ENCODE measurements at regions not wholly inside any gene's neighbourhood (a gene's known extent, or its start where the extent isn't known, plus 50 kb on each side); places are given as distances from the start of the nearest gene placed in this dataset.

DNA sequence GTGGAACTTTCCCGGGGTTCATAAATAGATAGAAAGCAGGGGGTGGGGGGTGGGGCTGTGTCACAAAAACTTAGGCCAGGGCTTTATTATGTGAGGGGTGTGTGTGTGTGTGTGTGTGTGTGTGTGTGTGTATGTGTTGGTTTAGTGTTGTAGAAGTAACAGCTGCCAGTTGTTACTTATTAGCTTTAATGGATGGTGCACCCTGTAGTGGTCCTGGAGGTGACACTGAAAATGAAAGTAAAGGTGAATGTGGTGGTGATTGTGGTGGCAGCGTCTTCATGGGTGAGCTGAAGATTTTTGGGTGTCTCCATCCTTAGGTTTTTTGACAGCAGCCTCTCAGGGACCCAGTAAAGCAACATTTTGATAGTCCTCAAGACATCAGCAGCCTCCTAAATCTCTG is 449.9 kb downstream of the PDCD6IP start:
- TF ChIP-seq CTCF (IDR thresholded peaks at IDR 0.05; ENCODE audit: low read depth, low read length), result no peak
- in situ Hi-C loops (cut with HindIII; ENCODE audit: low sequenced_read_pairs), result no loop called here
- DNase-seq (ENCODE audit: low read depth, low spot score), result no peak
- no peak overlapping the region for H3K4me3 ChIP-seq (ENCODE audit: low read depth, low read length)

DNA sequence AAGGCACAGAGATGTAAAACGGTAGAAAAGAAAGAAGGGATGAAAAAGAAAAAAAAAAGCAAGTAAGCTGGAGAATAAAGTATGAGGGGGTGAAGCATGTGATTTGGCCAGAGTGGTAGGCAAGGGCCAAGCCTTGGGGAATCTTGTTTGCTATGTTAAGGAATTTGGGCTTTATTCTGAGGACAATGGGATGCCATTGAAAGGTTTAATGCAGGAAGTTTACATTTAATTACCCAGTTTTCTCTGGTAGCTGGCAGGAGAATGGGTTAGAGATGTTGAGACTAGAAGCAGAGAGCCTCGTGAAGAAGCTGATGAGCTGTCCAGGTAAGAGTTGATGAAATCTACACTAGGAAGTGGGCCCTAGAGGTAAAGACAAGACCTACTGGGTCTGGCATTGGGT is 455.9 kb downstream of the PDCD6IP start:
- no peak for DNase-seq (ENCODE audit: low read depth, low spot score)
- TF ChIP-seq CTCF (IDR thresholded peaks at IDR 0.05; ENCODE audit: low read depth, low read length), result no peak
- in situ Hi-C loops (cut with HindIII; ENCODE audit: low sequenced_read_pairs), result no loop called here
- no peak overlapping the region for H3K4me3 ChIP-seq (ENCODE audit: low read depth, low read length)

GRCh38 chr3:34256021-34256420 is 457.6 kb downstream of the PDCD6IP start:
- DNase-seq (ENCODE audit: low read depth, low spot score), result no peak
- H3K4me3 ChIP-seq (ENCODE audit: low read depth, low read length), result no peak overlapping the region
- in situ Hi-C loops (cut with HindIII; ENCODE audit: low sequenced_read_pairs), result no loop called here
- no peak for TF ChIP-seq CTCF (IDR thresholded peaks at IDR 0.05; ENCODE audit: low read depth, low read length)

DNA sequence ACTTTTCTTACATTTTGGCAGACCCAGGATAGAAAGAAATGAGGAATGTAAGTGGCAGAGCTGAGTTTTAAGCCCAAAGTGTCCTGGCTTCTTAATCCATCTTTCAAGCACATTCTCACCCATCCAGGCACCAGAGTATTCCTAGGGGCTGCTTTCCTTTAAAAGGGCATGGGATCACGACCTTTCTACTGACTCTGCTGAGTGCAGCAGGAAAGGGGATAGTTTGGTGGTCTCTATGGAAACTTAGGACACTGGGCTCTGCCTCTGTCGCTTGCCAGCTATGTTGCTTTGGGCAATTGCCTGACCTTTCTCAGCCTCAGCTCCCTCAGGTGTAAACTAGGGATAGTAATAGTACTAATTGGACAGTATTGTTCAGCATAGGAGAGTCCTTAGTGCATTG is 458.4 kb downstream of the PDCD6IP start:
- H3K4me3 ChIP-seq (ENCODE audit: low read depth, low read length), result no peak overlapping the region
- TF ChIP-seq CTCF (IDR thresholded peaks at IDR 0.05; ENCODE audit: low read depth, low read length), result no peak
- no peak for DNase-seq (ENCODE audit: low read depth, low spot score)
- in situ Hi-C loops (cut with HindIII; ENCODE audit: low sequenced_read_pairs), result no loop called here

DNA sequence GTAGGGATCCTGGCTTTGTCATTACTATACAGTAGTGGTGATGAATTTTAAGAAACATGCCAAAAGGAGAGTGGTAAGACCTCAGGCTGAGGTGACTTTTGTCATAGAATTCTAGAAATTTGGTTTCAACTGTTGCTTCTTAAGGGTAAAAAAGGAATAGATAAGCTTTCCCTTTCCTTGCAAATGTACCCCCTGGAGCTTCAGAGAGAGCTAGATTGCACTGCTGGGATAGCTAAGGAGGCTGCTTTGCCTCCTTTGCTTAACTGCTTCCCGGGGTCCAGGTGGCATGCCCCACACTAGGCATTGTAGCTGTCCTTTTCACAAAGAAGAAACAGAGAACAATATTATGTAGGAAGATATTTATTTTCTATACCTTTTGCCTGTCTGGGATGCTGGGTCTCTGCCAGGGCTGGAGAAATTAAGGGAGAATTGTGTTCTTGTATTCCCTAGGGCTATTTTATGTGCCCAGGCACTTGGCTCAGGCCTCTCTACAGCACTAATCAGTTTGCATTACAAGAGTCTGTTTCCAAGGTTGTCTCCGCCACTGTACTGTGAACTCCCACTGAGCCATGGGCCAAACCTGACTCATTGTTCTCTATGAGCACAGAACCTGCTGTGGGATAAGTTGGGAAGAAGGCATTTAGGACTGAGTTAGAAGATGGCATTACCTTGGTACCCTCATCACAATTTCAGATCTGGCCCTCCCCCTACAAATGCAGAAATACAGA is 460.0 kb downstream of the PDCD6IP start:
- in situ Hi-C loops (cut with HindIII; ENCODE audit: low sequenced_read_pairs), result no loop called here
- no peak for TF ChIP-seq CTCF (IDR thresholded peaks at IDR 0.05; ENCODE audit: low read depth, low read length)
- no peak overlapping the region for H3K4me3 ChIP-seq (ENCODE audit: low read depth, low read length)
- DNase-seq (ENCODE audit: low read depth, low spot score), result peak; percentile 57

DNA sequence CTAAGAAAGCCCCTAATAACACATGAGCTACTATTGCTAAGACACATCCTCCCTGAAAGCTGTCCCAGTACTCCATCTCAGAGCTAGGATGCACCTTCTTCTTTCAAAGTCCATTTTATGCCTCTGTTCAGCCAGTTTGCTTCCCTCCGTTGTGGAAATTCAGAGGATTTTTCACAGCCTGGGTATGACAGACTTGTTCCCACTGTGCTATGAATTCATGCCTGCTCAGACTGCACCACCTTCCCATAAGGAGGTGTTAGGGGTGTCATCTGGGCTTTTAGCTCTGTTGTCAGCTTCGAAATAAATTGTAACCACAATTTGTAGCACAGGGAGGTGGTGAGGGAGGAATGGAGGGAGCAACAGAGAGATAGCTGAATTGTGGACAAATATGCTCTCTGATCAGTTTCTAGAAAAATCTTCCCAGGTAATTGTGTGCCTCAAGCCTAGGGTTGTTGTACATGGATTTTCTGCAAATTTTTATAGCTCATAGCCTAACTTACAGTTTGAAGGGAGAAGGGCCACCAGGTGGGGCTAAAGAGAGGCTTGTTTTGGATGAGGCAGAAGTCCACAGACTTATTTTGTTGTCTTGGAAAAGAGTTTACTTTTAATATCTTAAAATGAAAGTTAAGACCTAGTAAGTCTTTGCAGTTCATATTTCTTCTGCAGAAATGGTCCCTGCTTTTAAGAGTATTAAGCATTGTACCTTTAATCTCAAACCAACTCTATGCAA is 462.0 kb downstream of the PDCD6IP start:
- in situ Hi-C loops (cut with HindIII; ENCODE audit: low sequenced_read_pairs), result no loop called here
- TF ChIP-seq CTCF (IDR thresholded peaks at IDR 0.05; ENCODE audit: low read depth, low read length), result peak; percentile 82
- peak; percentile 69 for DNase-seq (ENCODE audit: low read depth, low spot score)
- no peak overlapping the region for H3K4me3 ChIP-seq (ENCODE audit: low read depth, low read length)
